Spinal cord (tissue), 9 donors: ENCODE measurements at regions not wholly inside any gene's neighbourhood (a gene's known extent, or its start where the extent isn't known, plus 50 kb on each side); places are given as distances from the start of the nearest gene placed in this dataset.
"Not testable (repeated sequence)": the region's sequence is repeated elsewhere in the genome, so short reads cannot be mapped to it uniquely, and the experiment has no call there.

Experiments
- DNase-seq, 6 donors: peaks; one replicate each; pipeline versions ENCODE4 v3.0.0 to v3.0.0-alpha.2; 2013 to 2015; ENCODE audit warnings: low spot score in 6 of 6, low read depth in 4 of 6
- H3K27ac ChIP-seq: one replicate; pipeline ENCODE4 v1.5.1; 2013; ENCODE audit warnings: low read depth, low read length, control low read depth
- H3K27me3 ChIP-seq: one replicate; pipeline ENCODE4 v1.6.1; 2013; ENCODE audit warnings: low read length; ENCODE audit not compliant: control insufficient read depth, insufficient read depth
- H3K36me3 ChIP-seq: one replicate; pipeline ENCODE4 v1.6.1; 2013; ENCODE audit warnings: low read length; ENCODE audit not compliant: control insufficient read depth, insufficient read depth
- H3K4me1 ChIP-seq: one replicate; pipeline ENCODE4 v1.6.1; 2013; ENCODE audit warnings: low read length; ENCODE audit not compliant: control insufficient read depth, insufficient read depth
- H3K4me3 ChIP-seq: one replicate; pipeline ENCODE4 v1.5.1; 2013; ENCODE audit warnings: low read depth, low read length, control low read depth
- H3K9me3 ChIP-seq: one replicate; pipeline ENCODE4 v1.6.1; 2013; ENCODE audit warnings: low read length; ENCODE audit not compliant: control insufficient read depth, insufficient read depth
- WGBS: methylation state at CpG from one replicate; pipeline ENCODE4 v1.1.5; 2013; ENCODE audit warnings: missing lambda C conversion rate; ENCODE audit not compliant: insufficient coverage; 5-methylcytosine and 5-hydroxymethylcytosine counted together
- donor health status: healthy.

DNA sequence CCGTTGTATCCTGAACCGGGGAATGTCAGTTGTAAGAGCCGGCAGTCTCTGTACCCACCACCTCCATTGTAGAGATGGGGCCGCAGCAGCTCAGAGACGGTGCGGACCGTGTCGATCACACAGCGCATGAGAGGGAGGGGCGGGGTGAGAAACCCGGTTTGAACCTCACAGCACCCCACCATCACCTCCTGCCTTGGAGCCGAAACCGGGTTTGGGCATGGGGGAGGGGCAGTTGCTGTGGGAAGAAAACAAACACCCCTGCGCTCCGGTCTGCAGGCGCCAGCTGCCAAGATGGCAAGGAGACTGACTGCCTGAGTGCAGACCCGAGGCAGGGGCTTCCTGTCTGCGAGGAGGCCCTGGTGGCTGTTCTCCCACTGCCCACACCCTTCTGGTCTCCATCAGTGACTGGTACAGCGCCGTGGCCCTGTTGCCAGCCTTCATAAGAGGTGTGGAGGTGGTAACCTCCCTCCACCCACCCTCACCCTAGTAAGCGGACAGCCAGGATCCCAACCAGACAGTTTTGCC lies 69.2 kb upstream of the SSBP3 start:
- H3K36me3 ChIP-seq = no peaks in the 10 kb centered on the region
- DNase-seq = peak in 2 of 6 donors; percentile 57 to 59
- no peaks in the 10 kb centered on the region for H3K9me3 ChIP-seq
- H3K27me3 ChIP-seq = peaks cover 5% of the 10 kb centered on the region
- peaks cover 31% of the 10 kb centered on the region for H3K4me1 ChIP-seq
- H3K4me3 ChIP-seq = no peak overlapping the region
- 10% methylated on average over 6 of the region's 21 CpGs for WGBS
- H3K27ac ChIP-seq = peak overlapping the region; percentile 54

DNA sequence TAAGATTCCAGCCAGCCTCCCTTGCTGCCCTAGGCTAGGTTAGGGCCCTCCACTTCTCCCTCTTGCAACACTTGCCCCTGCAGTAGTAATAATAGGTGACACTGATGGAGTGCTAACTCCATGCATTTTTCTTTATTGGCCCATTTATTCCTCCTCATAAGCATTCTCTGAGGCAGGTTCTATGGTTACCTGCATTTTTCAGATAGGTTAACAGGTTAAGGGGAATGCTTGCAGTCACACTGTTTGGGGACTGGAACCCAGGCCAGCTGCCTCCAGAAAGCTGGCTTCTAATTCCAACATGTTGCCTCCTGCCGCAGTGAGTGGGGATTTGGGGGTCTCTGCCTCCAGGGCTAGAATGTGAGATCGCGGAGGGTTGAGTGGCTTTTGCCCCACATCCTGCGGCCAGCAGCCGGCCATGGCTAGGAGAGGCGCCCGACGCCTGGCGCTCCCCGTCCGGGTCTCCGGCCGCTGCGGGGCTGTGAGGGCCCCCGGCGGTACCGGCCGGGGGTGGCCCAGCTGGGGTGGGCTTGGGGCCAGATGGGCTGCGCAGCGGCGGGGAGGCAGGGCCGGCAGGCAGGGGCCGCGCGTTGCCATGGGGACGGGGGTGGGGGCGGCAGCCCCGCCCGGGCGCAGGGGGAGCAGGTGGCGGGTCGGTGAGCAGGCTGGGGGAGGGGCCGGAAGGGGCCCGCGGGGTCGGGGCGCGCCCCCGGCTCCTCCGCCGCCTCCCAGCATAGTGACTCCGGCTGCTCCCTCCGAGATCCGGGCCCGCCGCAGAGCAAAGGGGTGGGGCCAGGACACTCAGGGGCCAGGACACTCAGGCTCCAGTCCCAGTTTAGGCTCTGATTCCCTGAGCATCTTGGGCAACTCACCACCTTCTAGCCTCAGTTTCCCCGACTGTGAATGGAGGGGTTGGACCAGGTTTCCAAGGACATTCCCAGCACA lies 68.4 kb upstream of the SSBP3 start:
- H3K36me3 ChIP-seq = no peaks in the 10 kb centered on the region
- peak in 2 of 6 donors; percentile 53 to 56 for DNase-seq
- H3K4me3 ChIP-seq = peak overlapping the region; percentile 4
- WGBS = 2% methylated on average over 47 of the region's 47 CpGs
- no peak overlapping the region for H3K27ac ChIP-seq
- H3K4me1 ChIP-seq = peaks cover 25% of the 10 kb centered on the region
- H3K27me3 ChIP-seq = peaks cover 5% of the 10 kb centered on the region
- no peaks in the 10 kb centered on the region for H3K9me3 ChIP-seq

DNA sequence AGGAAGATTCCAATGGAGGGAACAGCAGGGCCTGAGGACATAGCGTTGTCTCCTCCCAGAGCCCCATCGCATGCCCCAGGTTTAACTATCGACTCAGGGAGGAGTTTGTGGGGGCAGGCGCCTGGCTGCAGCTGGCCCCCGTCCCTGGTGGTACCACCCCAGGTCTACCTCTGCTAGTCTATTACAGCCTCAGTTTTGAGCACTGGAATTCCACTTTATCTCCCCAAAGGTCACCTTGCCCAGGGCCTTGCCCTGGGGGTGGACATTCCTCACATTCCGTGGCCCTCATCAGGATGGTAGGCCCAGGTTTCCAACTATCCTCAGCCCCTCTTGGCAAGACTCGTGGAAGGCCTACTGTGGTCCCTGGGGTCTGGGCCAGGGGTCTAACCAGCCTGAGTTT lies 65.4 kb upstream of the SSBP3 start:
- WGBS = 87% methylated on average over 4 of the region's 7 CpGs
- DNase-seq = no peak
- no peak overlapping the region for H3K4me3 ChIP-seq

DNA sequence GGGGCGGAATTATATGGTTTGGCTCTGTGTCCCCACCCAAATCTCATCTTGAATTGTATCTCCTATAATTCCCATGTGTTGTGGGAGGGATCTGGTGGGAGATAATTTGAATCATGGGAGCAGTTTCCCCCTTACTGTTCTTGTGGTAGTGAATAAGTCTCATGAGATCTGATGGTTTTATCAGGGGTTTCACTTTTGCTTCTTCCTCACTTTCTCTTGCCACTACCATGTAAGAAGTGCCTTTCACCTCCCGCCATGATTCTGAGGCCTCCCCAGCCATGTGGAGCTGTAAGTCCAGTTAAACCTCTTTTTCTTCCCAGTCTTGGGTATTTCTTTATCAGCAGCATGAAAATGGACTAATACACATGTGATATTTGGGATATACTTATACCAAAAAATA lies 63.2 kb upstream of the SSBP3 start:
- WGBS = no CpG with 5 or more reads among the region's 2 CpGs

More for the DNA sequence above, 65.4 kb upstream of the SSBP3 start:
- H3K9me3 ChIP-seq = no peaks in the 10 kb centered on the region
- H3K4me1 ChIP-seq = peaks cover 24% of the 10 kb centered on the region
- H3K27ac ChIP-seq = no peak overlapping the region
- H3K27me3 ChIP-seq = peaks cover 5% of the 10 kb centered on the region
- no peaks in the 10 kb centered on the region for H3K36me3 ChIP-seq

DNA sequence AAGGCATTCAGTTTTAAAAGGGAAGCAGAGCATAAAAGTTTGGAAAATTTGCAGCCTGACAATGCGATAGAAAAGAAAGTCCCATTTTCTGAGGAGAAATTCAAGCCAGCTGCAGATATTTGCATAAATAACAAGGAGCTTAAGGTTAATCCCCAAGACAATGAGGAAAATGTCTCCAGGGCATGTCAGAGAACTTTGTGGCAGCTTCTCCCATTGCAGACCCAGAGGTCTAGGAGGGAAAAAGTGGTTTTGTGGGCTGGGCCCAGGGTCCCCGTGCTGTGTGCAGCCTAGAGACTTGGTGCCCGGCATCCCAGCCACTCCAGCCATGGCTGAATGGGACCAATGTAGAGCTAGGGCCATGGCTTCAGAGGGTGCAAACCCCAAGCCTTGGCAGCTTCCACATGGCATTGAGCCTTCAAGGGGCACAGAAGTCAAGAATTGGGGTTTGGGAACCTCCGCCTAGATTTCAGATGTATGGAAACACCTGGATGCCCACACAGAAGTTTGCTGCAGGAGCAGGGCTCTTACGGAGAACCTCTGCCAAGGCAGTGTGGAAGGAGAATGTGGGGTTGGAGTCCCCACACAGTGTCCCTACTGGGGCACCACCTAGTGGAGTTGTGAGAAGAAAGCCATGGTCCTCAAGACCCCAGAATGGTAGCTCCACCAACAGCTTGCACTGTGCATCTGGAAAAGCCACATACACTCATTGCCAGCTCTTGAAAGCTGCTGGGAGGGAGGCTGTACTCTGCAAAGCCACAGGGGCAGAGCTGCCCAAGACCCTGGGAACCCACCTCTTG lies 62.3 kb upstream of the SSBP3 start:
- not testable (repeated sequence) for H3K27me3 ChIP-seq, H3K9me3 ChIP-seq, DNase-seq, H3K4me3 ChIP-seq, H3K36me3 ChIP-seq, H3K27ac ChIP-seq
- H3K4me1 ChIP-seq = peaks cover 24% of the 10 kb centered on the region
- 95% methylated on average over 5 of the region's 5 CpGs for WGBS

More for the DNA sequence above, 63.2 kb upstream of the SSBP3 start:
- H3K27ac ChIP-seq, H3K27me3 ChIP-seq, H3K36me3 ChIP-seq, H3K9me3 ChIP-seq, H3K4me3 ChIP-seq, DNase-seq: not testable (repeated sequence)
- peaks cover 18% of the 10 kb centered on the region for H3K4me1 ChIP-seq

GRCh38 chr1:54465351-54465811 lies 59.2 kb upstream of the SSBP3 start:
- H3K9me3 ChIP-seq = no peaks in the 10 kb centered on the region
- WGBS = 0% methylated on average over 2 of the region's 5 CpGs
- no peaks in the 10 kb centered on the region for H3K36me3 ChIP-seq
- peaks cover 55% of the 10 kb centered on the region for H3K4me1 ChIP-seq
- H3K27ac ChIP-seq = peak overlapping the region; percentile 29
- H3K4me3 ChIP-seq = no peak overlapping the region
- DNase-seq = peak in 2 of 6 donors; percentile 63 to 87
- H3K27me3 ChIP-seq = no peaks in the 10 kb centered on the region

GRCh38 chr1:54464477-54465146 lies 58.4 kb upstream of the SSBP3 start:
- Histone ChIP-seq H3K4me1 (peaks cover 63% of the 10 kb centered on the region), H3K27me3 (no peaks in the 10 kb centered on the region), H3K36me3 (no peaks in the 10 kb centered on the region), H3K4me3 (no peak overlapping the region), H3K9me3 (no peaks in the 10 kb centered on the region), H3K27ac (no peak overlapping the region)
- DNase-seq = no peak
- 62% methylated on average over 4 of the region's 9 CpGs for WGBS

DNA sequence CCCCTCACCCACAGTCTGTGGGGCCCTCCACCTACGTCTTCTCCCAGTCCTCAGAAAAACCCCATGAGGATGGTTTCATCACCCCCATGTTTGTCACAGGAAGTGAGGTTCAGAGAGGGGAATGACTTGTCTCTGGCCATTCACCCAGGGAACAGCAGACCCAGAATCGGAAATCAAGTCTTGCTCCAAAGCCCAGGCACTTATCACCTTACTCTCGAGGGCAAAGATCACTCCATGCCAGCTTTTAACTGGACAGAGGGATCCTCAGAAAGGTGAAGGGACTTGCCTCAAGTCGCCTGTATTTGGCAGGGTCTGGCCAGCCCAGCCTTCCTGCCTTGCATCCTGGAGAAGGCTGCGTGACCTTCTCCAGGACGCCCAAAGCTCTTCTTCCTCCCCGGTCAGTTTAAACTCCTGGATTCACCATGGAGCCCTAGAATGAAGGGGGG lies 57.9 kb upstream of the SSBP3 start:
- no peaks in the 10 kb centered on the region for H3K36me3 ChIP-seq
- no peaks in the 10 kb centered on the region for H3K9me3 ChIP-seq
- DNase-seq = no peak
- H3K4me1 ChIP-seq = peaks cover 65% of the 10 kb centered on the region
- H3K4me3 ChIP-seq = no peak overlapping the region
- H3K27me3 ChIP-seq = no peaks in the 10 kb centered on the region
- WGBS = 91% methylated on average over 4 of the region's 7 CpGs
- H3K27ac ChIP-seq = no peak overlapping the region
